ENCODE measurements at regions not wholly inside any gene's neighbourhood (a gene's known extent, or its start where the extent isn't known, plus 50 kb on each side); places are given as distances from the start of the nearest gene placed in this dataset.

- no peaks in the 10 kb centered on the region for H3K9me3 Mint-ChIP-seq (ENCODE audit: unreplicated experiment)
- TF ChIP-seq, protein P1, sequence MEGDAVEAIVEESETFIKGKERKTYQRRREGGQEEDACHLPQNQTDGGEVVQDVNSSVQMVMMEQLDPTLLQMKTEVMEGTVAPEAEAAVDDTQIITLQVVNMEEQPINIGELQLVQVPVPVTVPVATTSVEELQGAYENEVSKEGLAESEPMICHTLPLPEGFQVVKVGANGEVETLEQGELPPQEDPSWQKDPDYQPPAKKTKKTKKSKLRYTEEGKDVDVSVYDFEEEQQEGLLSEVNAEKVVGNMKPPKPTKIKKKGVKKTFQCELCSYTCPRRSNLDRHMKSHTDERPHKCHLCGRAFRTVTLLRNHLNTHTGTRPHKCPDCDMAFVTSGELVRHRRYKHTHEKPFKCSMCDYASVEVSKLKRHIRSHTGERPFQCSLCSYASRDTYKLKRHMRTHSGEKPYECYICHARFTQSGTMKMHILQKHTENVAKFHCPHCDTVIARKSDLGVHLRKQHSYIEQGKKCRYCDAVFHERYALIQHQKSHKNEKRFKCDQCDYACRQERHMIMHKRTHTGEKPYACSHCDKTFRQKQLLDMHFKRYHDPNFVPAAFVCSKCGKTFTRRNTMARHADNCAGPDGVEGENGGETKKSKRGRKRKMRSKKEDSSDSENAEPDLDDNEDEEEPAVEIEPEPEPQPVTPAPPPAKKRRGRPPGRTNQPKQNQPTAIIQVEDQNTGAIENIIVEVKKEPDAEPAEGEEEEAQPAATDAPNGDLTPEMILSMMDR (IDR thresholded peaks at IDR 0.05; ENCODE audit: unreplicated experiment), result no peak
- no peak for DNase-seq (ENCODE audit: low spot score)
- H3K27me3 Mint-ChIP-seq (ENCODE audit: unreplicated experiment), result no peaks in the 10 kb centered on the region
- no peaks in the 10 kb centered on the region for H3K4me1 Mint-ChIP-seq (ENCODE audit: unreplicated experiment)
- no peak overlapping the region for H3K4me3 Mint-ChIP-seq (ENCODE audit: unreplicated experiment)
- H3K27ac Mint-ChIP-seq (ENCODE audit: unreplicated experiment), result no peak overlapping the region
- H3K36me3 Mint-ChIP-seq (ENCODE audit: low read depth, unreplicated experiment), result no peaks in the 10 kb centered on the region
Observed at GRCh38 chr1:74952786-74953185, 181.4 kb upstream of the LHX8 start.

GRCh38 chr1:74953622-74954021 is 180.6 kb upstream of the LHX8 start:
- Mint-ChIP-seq H3K27me3 (ENCODE audit: unreplicated experiment) (no peaks in the 10 kb centered on the region), H3K27ac (ENCODE audit: unreplicated experiment) (no peak overlapping the region), H3K36me3 (ENCODE audit: low read depth, unreplicated experiment) (no peaks in the 10 kb centered on the region), H3K9me3 (ENCODE audit: unreplicated experiment) (no peaks in the 10 kb centered on the region), H3K4me3 (ENCODE audit: unreplicated experiment) (no peak overlapping the region), H3K4me1 (ENCODE audit: unreplicated experiment) (no peaks in the 10 kb centered on the region)
- TF ChIP-seq, protein P1 (IDR thresholded peaks at IDR 0.05; ENCODE audit: unreplicated experiment), result no peak
- no peak for DNase-seq (ENCODE audit: low spot score)

- Mint-ChIP-seq H3K4me3 (ENCODE audit: unreplicated experiment) (no peak overlapping the region), H3K9me3 (ENCODE audit: unreplicated experiment) (no peaks in the 10 kb centered on the region), H3K4me1 (ENCODE audit: unreplicated experiment) (no peaks in the 10 kb centered on the region), H3K36me3 (ENCODE audit: low read depth, unreplicated experiment) (no peaks in the 10 kb centered on the region), H3K27ac (ENCODE audit: unreplicated experiment) (no peak overlapping the region), H3K27me3 (ENCODE audit: unreplicated experiment) (no peaks in the 10 kb centered on the region)
- no peak for DNase-seq (ENCODE audit: low spot score)
- TF ChIP-seq, protein P1 (IDR thresholded peaks at IDR 0.05; ENCODE audit: unreplicated experiment), result no peak
Observed at GRCh38 chr1:74963120-74963519, 171.1 kb upstream of the LHX8 start.

GRCh38 chr1:74964508-74965102 is 169.6 kb upstream of the LHX8 start:
- Mint-ChIP-seq H3K27me3 (ENCODE audit: unreplicated experiment) (no peaks in the 10 kb centered on the region), H3K4me1 (ENCODE audit: unreplicated experiment) (no peaks in the 10 kb centered on the region), H3K27ac (ENCODE audit: unreplicated experiment) (no peak overlapping the region), H3K9me3 (ENCODE audit: unreplicated experiment) (no peaks in the 10 kb centered on the region), H3K4me3 (ENCODE audit: unreplicated experiment) (no peak overlapping the region), H3K36me3 (ENCODE audit: low read depth, unreplicated experiment) (no peaks in the 10 kb centered on the region)
- TF ChIP-seq, protein P1 (IDR thresholded peaks at IDR 0.05; ENCODE audit: unreplicated experiment), result no peak
- DNase-seq (ENCODE audit: low spot score), result no peak

- DNase-seq (ENCODE audit: low spot score), result no peak
- Mint-ChIP-seq H3K36me3 (ENCODE audit: low read depth, unreplicated experiment) (no peaks in the 10 kb centered on the region), H3K27ac (ENCODE audit: unreplicated experiment) (no peak overlapping the region), H3K27me3 (ENCODE audit: unreplicated experiment) (no peaks in the 10 kb centered on the region), H3K4me3 (ENCODE audit: unreplicated experiment) (no peak overlapping the region), H3K9me3 (ENCODE audit: unreplicated experiment) (no peaks in the 10 kb centered on the region), H3K4me1 (ENCODE audit: unreplicated experiment) (no peaks in the 10 kb centered on the region)
- TF ChIP-seq, protein P1 (IDR thresholded peaks at IDR 0.05; ENCODE audit: unreplicated experiment), result no peak
Observed at GRCh38 chr1:74969566-74970135, 164.5 kb upstream of the LHX8 start.

Measured in endothelial cell (in vitro differentiated cells).